HEK293 (cell line): ENCODE measurements at regions not wholly inside any gene's neighbourhood (a gene's known extent, or its start where the extent isn't known, plus 50 kb on each side); places are given as distances from the start of the nearest gene placed in this dataset.

ENCODE experiments used
- REPIN1 ChIP-seq: fragments of 450-650 bp; formaldehyde crosslinking; IDR thresholded peaks from 2 replicates; pipeline ENCODE4 v1.5.1; 2017; ENCODE audit warnings: missing biosample characterization, missing genetic modification characterization, low read depth
- SP2 ChIP-seq: fragments of 450-650 bp; formaldehyde crosslinking; IDR thresholded peaks from 2 replicates; pipeline ENCODE4 v1.5.1; 2016; ENCODE audit warnings: missing biosample characterization, missing genetic modification characterization
- ZFP37 ChIP-seq: fragments of 450-650 bp; formaldehyde crosslinking; IDR thresholded peaks from 2 replicates; pipeline ENCODE4 v1.5.1; 2016; ENCODE audit warnings: missing biosample characterization, missing genetic modification characterization
- ZNF121 ChIP-seq: fragments of 450-650 bp; formaldehyde crosslinking; IDR thresholded peaks from 2 replicates; pipeline ENCODE4 v1.5.1; 2016; ENCODE audit warnings: missing biosample characterization, missing genetic modification characterization
- ZNF707 ChIP-seq: fragments of 450-650 bp; formaldehyde crosslinking; IDR thresholded peaks from 2 replicates; pipeline ENCODE4 v1.5.1; 2016; ENCODE audit warnings: missing biosample characterization, missing genetic modification characterization
- TF ChIP-seq, protein P1 (sequence below): fragments of 450-650 bp; formaldehyde crosslinking; IDR thresholded peaks from 2 replicates; pipeline ENCODE4 v1.5.1; 2016; ENCODE audit warnings: missing biosample characterization, missing genetic modification characterization
- TF ChIP-seq, protein P2 (sequence below): fragments of 450-650 bp; formaldehyde crosslinking; IDR thresholded peaks from 2 replicates; pipeline ENCODE4 v1.5.1; 2017; ENCODE audit warnings: missing biosample characterization, missing genetic modification characterization
- TF ChIP-seq, protein P3 (sequence below): fragments of 450-650 bp; formaldehyde crosslinking; conservative IDR thresholded peaks from 2 replicates; pipeline ENCODE4 v1.5.1; 2016; ENCODE audit warnings: low read depth, missing biosample characterization, missing genetic modification characterization
- TF ChIP-seq, protein P4 (sequence below): fragments of 450-650 bp; formaldehyde crosslinking; IDR thresholded peaks from 2 replicates; pipeline ENCODE4 v1.5.1; 2016; ENCODE audit warnings: missing biosample characterization, missing genetic modification characterization
- TF ChIP-seq, protein P5 (sequence below): fragments of 450-650 bp; IDR thresholded peaks from 2 replicates; pipeline ENCODE4 v1.5.1; 2018; ENCODE audit warnings: missing biosample characterization, missing genetic modification characterization
- TF ChIP-seq, protein P6 (sequence below): fragments of 450-650 bp; formaldehyde crosslinking; IDR thresholded peaks from 2 replicates; pipeline ENCODE4 v1.5.1; 2016; ENCODE audit warnings: missing biosample characterization, missing genetic modification characterization

DNA sequence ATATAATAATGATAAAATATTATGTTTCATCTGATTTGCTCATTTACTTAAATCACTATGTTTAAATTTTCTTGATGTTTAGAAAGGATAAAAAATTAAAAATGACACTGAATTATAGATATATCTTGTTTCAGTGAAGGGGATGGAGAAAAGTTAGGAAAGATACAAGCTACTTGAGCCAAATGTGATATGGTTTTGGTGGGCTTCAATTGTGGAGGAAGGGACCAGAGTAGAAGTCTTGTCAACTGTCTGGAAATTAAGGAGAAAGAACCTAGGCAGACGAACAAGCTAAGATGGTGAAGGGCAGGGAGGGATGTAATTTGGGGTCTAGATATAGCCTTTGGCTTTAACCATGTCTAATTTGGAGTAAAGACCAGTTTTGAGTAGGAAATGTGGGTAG is 186.4 kb upstream of the MMS22L start:
- TF ChIP-seq ZNF121 (tag by site-specific recombination) (no peak), REPIN1 (no peak), ZNF707 (tag by site-specific recombination) (no peak), SP2 (no peak), ZFP37 (tag by site-specific recombination) (no peak)
- TF ChIP-seq, protein P1, sequence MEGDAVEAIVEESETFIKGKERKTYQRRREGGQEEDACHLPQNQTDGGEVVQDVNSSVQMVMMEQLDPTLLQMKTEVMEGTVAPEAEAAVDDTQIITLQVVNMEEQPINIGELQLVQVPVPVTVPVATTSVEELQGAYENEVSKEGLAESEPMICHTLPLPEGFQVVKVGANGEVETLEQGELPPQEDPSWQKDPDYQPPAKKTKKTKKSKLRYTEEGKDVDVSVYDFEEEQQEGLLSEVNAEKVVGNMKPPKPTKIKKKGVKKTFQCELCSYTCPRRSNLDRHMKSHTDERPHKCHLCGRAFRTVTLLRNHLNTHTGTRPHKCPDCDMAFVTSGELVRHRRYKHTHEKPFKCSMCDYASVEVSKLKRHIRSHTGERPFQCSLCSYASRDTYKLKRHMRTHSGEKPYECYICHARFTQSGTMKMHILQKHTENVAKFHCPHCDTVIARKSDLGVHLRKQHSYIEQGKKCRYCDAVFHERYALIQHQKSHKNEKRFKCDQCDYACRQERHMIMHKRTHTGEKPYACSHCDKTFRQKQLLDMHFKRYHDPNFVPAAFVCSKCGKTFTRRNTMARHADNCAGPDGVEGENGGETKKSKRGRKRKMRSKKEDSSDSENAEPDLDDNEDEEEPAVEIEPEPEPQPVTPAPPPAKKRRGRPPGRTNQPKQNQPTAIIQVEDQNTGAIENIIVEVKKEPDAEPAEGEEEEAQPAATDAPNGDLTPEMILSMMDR (tag by site-specific recombination), result no peak
- TF ChIP-seq, protein P2, sequence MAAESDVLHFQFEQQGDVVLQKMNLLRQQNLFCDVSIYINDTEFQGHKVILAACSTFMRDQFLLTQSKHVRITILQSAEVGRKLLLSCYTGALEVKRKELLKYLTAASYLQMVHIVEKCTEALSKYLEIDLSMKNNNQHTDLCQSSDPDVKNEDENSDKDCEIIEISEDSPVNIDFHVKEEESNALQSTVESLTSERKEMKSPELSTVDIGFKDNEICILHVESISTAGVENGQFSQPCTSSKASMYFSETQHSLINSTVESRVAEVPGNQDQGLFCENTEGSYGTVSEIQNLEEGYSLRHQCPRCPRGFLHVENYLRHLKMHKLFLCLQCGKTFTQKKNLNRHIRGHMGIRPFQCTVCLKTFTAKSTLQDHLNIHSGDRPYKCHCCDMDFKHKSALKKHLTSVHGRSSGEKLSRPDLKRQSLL (tag by site-specific recombination), result no peak
- TF ChIP-seq, protein P3, sequence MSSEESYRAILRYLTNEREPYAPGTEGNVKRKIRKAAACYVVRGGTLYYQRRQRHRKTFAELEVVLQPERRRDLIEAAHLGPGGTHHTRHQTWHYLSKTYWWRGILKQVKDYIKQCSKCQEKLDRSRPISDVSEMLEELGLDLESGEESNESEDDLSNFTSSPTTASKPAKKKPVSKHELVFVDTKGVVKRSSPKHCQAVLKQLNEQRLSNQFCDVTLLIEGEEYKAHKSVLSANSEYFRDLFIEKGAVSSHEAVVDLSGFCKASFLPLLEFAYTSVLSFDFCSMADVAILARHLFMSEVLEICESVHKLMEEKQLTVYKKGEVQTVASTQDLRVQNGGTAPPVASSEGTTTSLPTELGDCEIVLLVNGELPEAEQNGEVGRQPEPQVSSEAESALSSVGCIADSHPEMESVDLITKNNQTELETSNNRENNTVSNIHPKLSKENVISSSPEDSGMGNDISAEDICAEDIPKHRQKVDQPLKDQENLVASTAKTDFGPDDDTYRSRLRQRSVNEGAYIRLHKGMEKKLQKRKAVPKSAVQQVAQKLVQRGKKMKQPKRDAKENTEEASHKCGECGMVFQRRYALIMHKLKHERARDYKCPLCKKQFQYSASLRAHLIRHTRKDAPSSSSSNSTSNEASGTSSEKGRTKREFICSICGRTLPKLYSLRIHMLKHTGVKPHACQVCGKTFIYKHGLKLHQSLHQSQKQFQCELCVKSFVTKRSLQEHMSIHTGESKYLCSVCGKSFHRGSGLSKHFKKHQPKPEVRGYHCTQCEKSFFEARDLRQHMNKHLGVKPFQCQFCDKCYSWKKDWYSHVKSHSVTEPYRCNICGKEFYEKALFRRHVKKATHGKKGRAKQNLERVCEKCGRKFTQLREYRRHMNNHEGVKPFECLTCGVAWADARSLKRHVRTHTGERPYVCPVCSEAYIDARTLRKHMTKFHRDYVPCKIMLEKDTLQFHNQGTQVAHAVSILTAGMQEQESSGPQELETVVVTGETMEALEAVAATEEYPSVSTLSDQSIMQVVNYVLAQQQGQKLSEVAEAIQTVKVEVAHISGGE, result no peak
- TF ChIP-seq, protein P4, sequence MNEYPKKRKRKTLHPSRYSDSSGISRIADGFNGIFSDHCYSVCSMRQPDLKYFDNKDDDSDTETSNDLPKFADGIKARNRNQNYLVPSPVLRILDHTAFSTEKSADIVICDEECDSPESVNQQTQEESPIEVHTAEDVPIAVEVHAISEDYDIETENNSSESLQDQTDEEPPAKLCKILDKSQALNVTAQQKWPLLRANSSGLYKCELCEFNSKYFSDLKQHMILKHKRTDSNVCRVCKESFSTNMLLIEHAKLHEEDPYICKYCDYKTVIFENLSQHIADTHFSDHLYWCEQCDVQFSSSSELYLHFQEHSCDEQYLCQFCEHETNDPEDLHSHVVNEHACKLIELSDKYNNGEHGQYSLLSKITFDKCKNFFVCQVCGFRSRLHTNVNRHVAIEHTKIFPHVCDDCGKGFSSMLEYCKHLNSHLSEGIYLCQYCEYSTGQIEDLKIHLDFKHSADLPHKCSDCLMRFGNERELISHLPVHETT (tag by site-specific recombination), result no peak
- TF ChIP-seq, protein P5, sequence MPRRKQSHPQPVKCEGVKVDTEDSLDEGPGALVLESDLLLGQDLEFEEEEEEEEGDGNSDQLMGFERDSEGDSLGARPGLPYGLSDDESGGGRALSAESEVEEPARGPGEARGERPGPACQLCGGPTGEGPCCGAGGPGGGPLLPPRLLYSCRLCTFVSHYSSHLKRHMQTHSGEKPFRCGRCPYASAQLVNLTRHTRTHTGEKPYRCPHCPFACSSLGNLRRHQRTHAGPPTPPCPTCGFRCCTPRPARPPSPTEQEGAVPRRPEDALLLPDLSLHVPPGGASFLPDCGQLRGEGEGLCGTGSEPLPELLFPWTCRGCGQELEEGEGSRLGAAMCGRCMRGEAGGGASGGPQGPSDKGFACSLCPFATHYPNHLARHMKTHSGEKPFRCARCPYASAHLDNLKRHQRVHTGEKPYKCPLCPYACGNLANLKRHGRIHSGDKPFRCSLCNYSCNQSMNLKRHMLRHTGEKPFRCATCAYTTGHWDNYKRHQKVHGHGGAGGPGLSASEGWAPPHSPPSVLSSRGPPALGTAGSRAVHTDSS (tag by site-specific recombination), result no peak
- TF ChIP-seq, protein P6, sequence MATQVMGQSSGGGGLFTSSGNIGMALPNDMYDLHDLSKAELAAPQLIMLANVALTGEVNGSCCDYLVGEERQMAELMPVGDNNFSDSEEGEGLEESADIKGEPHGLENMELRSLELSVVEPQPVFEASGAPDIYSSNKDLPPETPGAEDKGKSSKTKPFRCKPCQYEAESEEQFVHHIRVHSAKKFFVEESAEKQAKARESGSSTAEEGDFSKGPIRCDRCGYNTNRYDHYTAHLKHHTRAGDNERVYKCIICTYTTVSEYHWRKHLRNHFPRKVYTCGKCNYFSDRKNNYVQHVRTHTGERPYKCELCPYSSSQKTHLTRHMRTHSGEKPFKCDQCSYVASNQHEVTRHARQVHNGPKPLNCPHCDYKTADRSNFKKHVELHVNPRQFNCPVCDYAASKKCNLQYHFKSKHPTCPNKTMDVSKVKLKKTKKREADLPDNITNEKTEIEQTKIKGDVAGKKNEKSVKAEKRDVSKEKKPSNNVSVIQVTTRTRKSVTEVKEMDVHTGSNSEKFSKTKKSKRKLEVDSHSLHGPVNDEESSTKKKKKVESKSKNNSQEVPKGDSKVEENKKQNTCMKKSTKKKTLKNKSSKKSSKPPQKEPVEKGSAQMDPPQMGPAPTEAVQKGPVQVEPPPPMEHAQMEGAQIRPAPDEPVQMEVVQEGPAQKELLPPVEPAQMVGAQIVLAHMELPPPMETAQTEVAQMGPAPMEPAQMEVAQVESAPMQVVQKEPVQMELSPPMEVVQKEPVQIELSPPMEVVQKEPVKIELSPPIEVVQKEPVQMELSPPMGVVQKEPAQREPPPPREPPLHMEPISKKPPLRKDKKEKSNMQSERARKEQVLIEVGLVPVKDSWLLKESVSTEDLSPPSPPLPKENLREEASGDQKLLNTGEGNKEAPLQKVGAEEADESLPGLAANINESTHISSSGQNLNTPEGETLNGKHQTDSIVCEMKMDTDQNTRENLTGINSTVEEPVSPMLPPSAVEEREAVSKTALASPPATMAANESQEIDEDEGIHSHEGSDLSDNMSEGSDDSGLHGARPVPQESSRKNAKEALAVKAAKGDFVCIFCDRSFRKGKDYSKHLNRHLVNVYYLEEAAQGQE (tag by site-specific recombination), result no peak
